ENCODE measurements at regions not wholly inside any gene's neighbourhood (a gene's known extent, or its start where the extent isn't known, plus 50 kb on each side); places are given as distances from the start of the nearest gene placed in this dataset.
"Not testable (repeated sequence)": the region's sequence is repeated elsewhere in the genome, so short reads cannot be mapped to it uniquely, and the experiment has no call there.

DNA sequence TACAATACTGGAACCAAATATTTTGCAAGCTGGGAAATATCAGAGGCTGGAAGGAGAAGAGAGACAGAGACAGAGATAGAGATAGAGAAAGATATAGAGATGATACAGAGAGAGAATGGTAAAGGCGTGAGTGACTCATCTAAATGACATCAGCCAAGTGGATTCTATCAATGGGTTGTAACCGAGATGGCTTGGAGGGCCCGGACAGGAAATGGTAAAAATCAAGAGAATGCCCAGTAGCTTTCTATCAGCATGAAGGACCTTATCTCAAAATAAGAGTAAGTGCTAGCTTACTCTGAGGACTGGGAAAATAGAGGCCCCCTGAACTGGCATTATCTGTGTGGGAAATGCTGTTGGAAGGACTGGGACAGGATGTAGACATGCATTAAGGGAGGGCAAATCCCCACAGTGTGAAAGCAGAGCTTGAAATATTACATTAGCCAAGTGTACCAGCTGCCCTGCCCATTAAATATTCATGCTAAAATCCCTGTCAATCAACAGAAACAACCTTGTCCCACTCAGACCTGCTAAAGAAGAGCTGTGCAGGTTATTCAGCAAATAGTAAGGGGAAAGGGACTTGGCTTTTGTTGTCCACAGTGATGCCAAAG lies 76.6 kb upstream of the ZNF644 start:
- no peak for DNase-seq (ENCODE audit: low read depth in 3 of 3)

DNA sequence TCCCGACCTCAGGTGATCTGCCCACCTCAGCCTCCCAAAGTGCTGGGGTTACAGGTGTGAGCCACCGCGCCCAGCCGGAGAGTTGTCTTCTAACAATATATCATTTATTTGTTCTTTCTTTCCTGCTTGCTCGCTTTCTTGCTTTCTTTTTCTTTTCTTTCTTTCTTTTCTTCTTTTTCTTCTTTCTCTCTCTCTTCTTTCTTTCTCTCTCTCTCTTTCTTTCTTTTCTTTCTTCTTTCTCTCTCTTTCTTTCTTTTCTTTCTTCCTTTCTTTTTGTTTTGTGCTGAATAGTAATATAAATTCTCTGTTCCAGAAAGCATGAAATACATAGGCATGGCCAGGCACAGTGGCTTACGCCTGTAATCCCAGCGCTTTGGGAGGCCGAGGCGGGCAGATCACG lies 73.5 kb upstream of the ZNF644 start:
- not testable (repeated sequence) for DNase-seq (ENCODE audit: low read depth in 3 of 3)

DNA sequence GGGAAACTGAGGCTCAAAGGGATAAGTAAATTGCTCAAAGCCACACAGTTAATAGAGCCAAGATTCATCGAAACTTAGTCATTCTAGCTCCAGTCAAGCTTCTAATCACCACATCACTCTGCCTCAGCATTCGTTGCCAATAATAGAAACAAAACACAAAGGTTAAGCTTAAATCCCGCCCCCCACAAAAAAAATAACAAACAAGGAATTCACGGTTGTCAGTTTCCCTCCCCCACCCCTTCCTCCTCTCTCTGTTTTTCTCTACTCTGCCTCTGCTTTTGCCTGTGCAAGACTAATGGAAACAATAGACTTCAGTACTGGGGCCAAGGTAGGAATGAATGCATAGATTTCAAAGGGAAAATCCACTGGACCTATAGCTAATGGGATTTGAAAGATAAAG lies 70.7 kb upstream of the ZNF644 start:
- DNase-seq (ENCODE audit: low read depth in 3 of 3): no peak

DNA sequence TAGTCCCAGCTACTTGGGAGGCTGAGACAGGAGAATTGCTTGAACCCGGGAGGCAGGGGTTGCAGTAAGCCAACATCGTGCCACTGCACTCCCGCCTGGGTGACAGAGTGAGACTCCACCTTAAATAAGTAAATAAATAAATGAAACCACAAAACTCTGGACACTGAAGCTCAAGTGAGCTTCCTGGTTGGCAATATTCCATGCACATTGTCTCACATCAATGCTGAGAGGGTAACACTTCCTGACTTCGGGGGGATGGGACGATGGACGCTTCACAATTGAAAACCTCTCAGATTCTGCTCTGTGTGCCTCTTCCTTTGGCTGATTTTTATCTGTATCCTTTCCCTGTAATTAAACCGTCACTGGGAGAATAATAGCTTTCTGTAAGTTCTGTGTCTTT lies 70.0 kb upstream of the ZNF644 start:
- DNase-seq (ENCODE audit: low read depth in 3 of 3): no peak

DNA sequence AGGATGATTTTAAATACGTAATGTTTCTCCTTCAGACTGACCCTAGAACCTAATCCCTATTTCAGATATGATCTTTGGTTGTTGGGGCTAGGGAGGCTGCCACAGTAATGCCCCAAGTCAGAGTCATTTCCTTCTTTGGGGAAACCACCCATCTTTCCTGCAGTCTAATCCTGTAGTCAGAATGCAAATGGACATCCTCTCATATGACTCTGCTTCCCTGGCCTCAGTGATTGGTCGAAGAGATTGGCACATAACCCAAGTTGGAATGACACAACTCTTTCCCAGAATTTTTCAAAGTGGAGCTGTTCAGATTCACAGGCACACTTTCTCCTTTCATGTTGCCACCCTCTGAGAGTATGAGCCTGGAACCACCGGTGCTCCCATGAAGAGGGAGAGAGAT lies 58.8 kb upstream of the ZNF644 start:
- DNase-seq (ENCODE audit: low read depth in 3 of 3): no peak

DNA sequence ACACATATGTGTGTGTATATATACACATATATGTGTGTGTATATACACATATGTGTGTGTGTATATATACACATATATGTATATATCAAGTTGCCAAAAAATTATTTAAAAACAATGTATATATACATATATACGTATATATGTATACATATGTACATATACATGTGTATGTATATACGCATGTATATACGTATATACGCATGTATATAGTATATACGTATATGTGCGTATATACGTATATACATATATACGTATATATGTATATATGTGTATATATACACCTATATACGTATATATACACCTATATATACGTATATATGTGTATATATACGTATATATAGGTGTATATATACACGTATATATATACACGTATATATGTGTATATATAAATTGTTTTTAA lies 57.0 kb upstream of the ZNF644 start:
- DNase-seq (ENCODE audit: low read depth in 3 of 3): no peak

DNA sequence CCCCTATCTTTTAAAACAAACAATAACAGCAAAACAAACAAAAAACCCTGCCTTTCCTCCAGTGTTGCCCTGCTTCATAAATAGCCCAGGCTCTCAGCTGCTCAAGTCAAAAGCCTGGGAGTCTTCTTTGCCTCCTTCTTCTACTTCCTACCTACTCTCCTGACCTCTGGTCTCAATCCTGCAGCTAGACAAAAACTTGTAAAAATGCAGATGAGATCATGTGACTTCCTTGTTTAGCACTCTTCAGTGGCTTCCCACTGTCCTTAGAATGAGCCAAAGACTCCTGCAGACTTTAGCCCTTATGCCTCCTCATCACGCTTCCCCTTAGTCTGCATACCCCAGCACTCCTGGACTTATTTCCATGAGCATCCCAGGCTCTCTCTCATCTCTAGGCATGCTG lies 55.0 kb upstream of the ZNF644 start:
- DNase-seq (ENCODE audit: low read depth in 3 of 3): no peak

DNA sequence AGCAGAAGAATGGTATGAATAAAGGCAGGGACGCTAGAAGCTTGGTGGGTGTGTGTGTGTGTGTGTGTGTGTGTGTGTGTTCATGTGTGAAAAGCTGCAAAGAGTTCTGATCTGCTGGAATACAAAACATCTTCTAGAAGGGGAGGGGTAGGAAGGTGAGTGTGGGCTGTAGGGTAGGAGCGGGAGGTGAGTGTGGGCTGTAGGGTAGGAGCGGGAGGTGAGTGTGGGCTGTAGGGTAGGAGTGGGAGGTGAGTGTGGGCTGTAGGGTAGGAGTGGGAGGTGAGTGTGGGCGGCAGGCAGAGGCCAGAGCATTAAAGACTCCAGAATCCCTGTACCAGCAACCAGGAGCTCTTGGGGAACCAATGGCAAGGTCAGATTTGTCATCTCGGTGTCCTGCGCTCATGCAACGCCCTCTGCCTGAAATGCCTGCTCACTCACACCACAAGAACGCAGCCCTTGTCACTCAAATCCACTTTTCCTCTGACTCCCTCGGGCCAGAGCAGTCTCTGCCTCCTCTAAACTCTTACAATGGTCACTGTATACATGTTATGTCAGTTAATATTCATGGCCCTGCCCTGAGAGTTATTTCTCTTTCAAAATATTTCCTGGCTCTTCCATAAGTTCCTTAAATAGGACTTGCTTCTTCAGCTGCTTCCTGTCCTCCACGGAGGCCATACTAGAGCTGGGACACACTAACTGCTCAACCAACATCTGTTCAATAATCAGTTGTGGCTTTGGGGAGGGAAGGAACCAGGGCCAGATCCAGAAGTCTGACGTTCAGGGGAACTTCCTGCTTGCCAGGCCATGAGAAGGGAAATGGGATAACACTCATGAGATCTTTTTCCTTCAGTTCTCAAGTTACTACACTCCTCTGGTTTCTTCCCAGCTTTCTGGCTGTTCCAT lies 53.6 kb upstream of the ZNF644 start:
- no peak for DNase-seq (ENCODE audit: low read depth in 3 of 3)

DNA sequence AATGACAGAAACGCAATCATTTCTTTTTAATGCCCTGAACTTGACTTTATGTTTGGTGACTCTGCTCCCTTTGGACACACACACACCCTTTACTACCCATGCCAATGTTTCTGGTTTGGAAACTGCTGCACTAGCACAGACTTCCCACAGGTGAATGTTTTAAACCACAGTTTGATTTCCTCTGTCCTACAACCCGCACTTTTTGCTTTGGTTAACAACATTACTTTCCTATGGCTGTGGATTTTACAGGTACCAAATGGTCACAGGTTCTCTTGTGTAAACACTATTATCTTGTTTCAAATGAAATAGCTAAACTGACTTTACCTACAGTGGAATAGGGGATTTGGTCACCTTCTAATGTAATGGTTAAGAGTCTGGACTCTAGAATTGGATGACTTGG lies 51.5 kb upstream of the ZNF644 start:
- no peak for DNase-seq (ENCODE audit: low read depth in 3 of 3)

DNA sequence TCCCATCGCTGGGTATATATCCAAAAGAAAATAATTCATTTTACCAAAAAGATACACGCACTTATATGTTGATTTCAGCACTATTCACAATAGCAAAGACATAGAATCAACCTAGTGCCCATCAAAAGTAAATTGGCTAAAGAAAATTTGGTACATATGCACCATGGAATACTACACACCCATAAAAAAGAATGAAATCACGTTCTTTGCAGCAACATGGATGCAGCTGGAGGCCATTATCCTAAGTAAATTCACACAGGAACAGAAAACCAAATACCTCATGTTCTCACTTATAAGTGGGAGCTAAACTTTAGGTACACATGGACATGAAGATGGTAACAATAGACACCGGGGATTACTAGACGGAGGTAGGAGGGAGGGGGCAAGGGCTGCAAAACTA lies 50.0 kb upstream of the ZNF644 start:
- DNase-seq (ENCODE audit: low read depth in 3 of 3): no peak

Measured in stimulated activated CD4-positive, alpha-beta T cell treated with anti-CD3 and anti-CD28 coated beads, TNF-alpha, amount 100 ng/mL, for 48 hours (primary cell).